GM10248 (cell line): ENCODE measurements at regions not wholly inside any gene's neighbourhood (a gene's known extent, or its start where the extent isn't known, plus 50 kb on each side); places are given as distances from the start of the nearest gene placed in this dataset.

Source experiments
- CTCF ChIA-PET: fragments of 300-600 bp; sonication (Branson Sonifier 250); formaldehyde crosslinking; extraction: SDS; loops from one replicate; lab custom pipeline; 2021; ENCODE audit warnings: antibody characterized with exemption; lab: Yijun Ruan, JAX
- POLR2A ChIA-PET: fragments of 350-650 bp; sonication (Branson Sonifier 250); formaldehyde crosslinking; extraction: SDS; loops from one replicate; lab custom pipeline; 2020; ENCODE audit warnings: antibody characterized with exemption; lab: Yijun Ruan, JAX
- DNase-seq: peaks from one replicate; pipeline ENCODE4 v3.0.0; 2012; ENCODE audit errors: extremely low spot score
- TF ChIP-seq, protein P1 (sequence below): IDR thresholded peaks from 2 replicates; pipeline ENCODE4 v1.5.1; 2012; ENCODE audit warnings: mild to moderate bottlenecking, low read depth; ENCODE audit errors: extremely low read depth, missing control alignments, control extremely low read depth

DNA sequence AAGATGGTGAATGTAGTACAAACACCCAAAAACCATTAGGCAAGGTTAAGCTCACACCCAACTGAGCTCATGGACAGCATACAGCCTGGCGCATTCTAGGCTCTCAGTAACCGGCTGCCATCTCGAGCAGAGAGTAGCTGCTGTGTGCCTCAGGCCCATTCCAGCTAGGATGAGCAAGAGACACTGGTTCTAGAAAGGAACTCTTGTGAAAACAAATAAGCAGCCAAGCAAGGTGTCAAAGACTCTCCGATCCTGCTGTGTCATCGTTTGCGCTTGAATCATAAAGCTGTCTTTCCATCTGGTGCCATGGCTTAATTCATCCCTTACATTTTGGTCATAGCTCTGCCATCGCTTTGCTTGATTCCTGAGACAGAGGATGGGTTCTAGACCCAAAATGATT is 135.4 kb upstream of the MSX2 start:
- CTCF ChIA-PET = interaction anchor here (0.9 to 1.3 kb wide), 2 partner anchors 13 to 18 kb away, joined by 3 read pairs; no protein-coding TSS in a partner anchor

DNA sequence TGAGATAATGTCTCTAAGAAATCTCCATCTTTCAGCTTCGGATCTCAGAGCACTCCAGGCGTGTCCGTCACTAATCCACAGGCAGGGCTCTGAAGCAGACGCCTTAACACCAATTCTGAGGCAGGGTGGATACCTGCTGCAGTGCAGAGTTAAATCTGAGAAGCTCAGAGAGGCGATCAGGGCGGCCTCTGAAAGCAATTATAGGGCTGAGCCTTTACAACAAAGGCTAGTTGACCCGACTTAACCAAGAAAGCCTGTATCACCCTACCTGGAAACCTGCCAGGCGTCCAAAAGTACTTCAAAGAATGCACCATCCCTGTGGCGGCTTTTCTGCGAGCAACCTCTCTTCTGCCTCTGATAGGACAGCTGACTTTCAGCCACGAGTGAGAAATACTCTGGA is 134.8 kb upstream of the MSX2 start:
- POLR2A ChIA-PET = no interaction called here
- no peak for DNase-seq
- CTCF ChIA-PET = interaction anchor here (0.9 to 1.3 kb wide), 2 partner anchors 12 to 17 kb away, joined by 3 read pairs; no protein-coding TSS in a partner anchor
- TF ChIP-seq, protein P1, sequence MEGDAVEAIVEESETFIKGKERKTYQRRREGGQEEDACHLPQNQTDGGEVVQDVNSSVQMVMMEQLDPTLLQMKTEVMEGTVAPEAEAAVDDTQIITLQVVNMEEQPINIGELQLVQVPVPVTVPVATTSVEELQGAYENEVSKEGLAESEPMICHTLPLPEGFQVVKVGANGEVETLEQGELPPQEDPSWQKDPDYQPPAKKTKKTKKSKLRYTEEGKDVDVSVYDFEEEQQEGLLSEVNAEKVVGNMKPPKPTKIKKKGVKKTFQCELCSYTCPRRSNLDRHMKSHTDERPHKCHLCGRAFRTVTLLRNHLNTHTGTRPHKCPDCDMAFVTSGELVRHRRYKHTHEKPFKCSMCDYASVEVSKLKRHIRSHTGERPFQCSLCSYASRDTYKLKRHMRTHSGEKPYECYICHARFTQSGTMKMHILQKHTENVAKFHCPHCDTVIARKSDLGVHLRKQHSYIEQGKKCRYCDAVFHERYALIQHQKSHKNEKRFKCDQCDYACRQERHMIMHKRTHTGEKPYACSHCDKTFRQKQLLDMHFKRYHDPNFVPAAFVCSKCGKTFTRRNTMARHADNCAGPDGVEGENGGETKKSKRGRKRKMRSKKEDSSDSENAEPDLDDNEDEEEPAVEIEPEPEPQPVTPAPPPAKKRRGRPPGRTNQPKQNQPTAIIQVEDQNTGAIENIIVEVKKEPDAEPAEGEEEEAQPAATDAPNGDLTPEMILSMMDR = no peak

More for the DNA sequence above, 135.4 kb upstream of the MSX2 start:
- no peak for DNase-seq
- POLR2A ChIA-PET = no interaction called here
- TF ChIP-seq, protein P1 = no peak

DNA sequence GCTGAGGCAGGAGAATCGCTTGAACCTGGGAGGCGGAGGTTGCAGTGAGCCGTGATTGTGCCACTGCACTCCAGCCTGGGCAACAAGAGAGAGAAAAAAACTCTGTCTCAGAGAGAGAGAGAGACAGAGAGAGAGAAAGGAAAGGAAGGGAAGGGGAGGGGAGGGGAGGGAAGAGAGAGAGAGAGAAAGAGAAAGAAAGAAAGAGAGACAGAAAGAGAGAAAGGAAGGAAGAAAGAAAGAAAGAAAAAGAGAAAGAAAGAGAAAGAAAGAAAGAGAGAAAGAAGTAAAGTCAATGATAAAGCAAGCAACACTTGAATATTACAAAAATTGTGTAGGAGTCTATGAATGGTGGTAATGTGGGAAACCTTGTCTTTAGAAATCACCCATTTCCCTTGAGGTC is 133.6 kb upstream of the MSX2 start:
- POLR2A ChIA-PET = no interaction called here
- TF ChIP-seq, protein P1 = no peak
- CTCF ChIA-PET = no interaction called here
- no peak for DNase-seq

DNA sequence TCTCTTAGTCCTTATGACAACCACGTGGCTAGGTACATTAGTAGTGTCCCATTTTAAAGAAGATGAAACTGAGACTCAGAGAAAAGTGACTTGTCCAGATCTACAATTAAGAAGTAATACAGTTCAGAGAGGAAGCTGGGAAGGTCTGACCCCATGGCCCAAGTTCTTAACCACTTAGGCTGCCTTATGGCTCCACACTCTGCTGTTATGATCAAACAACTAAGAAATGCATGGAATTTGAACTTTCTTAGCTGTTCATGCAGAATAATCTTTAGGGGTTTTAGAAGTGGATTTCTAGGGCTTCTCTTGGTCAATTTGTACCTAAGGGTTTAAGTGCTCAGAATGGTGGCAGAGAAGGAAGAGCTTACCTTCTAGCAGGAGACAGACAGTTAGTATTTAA is 128.0 kb upstream of the MSX2 start:
- POLR2A ChIA-PET = no interaction called here
- DNase-seq = no peak
- CTCF ChIA-PET = no interaction called here
- TF ChIP-seq, protein P1 = no peak

DNA sequence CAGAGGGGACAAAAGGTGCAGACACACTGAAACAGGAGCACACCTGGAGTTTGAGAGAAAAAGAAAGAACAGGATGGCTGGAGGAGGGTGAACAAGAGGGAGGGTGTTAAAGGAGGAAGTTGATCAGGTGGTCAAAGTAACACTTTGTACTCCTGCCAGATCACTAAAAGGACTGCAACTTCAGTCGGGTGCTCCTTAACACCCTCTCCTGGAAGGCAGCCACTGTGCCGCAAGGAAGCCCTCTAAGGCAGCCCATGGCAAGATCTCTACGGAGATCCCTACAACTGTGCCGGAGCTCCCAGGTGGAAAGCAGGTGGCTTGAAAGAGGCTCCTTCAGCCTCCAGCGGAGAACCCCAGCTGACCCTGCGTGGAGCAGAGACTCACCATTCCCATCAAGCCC is 124.4 kb upstream of the MSX2 start:
- ChIA-PET POLR2A (no interaction called here), CTCF (no interaction called here)
- no peak for DNase-seq
- TF ChIP-seq, protein P1 = no peak

DNA sequence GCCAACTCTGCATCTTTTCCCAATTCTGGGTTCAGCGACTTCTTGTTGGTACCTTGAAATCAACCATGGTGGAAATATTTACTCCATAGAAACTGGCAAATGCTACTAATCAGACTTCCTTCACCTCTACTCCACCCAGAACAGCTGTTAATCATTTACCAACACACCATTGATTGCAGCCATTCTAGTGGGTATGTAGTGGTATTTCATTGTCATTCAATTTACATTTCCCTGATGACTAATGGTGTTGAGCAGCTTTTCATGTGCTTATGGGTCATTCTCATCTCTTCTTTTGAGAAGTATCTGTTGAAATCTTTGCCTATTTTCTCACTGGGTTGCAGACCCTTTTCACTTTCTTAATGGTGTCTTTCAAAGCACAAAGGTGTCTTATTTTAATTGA is 122.4 kb upstream of the MSX2 start:
- no peak for DNase-seq
- ChIA-PET CTCF (interaction anchor here (0.6 kb wide), 1 partner anchor 13 kb away, joined by 3 read pairs; no protein-coding TSS in a partner anchor), POLR2A (no interaction called here)
- TF ChIP-seq, protein P1 = no peak
